Neutrophil (primary cell): ENCODE measurements at regions not wholly inside any gene's neighbourhood (a gene's known extent, or its start where the extent isn't known, plus 50 kb on each side); places are given as distances from the start of the nearest gene placed in this dataset.
"Not testable (repeated sequence)": the region's sequence is repeated elsewhere in the genome, so short reads cannot be mapped to it uniquely, and the experiment has no call there.

Source experiments
- H3K27ac ChIP-seq: fragments of 200-600 bp; sonication (generic); 2 replicates; pipeline ENCODE4 v1.5.1; 2016; ENCODE audit warnings: mild to moderate bottlenecking, moderate library complexity
- H3K27me3 ChIP-seq: fragments of 200-600 bp; sonication (generic); 2 replicates; pipeline ENCODE4 v1.6.0; 2016; ENCODE audit warnings: mild to moderate bottlenecking
- H3K36me3 ChIP-seq: fragments of 200-600 bp; sonication (generic); 2 replicates; pipeline ENCODE4 v1.5.1; 2017
- H3K4me1 ChIP-seq, 2 experiments: fragments of 200-600 bp in 1 of 2; sonication (generic) in 1 of 2; 1 replicate in 1 of 2; 2 replicates in 1 of 2; pipeline versions ENCODE4 v1.5.1 to v1.6.1; 2013 to 2016; ENCODE audit warnings: low read depth in 1 of 2, low read length in 1 of 2, mild to moderate bottlenecking in 1 of 2, moderate library complexity in 1 of 2; ENCODE audit not compliant: control insufficient read depth in 1 of 2, insufficient read depth in 1 of 2
- H3K4me3 ChIP-seq, 2 experiments: fragments of 200-600 bp in 1 of 2; sonication (generic) in 1 of 2; 1 replicate in 1 of 2; 2 replicates in 1 of 2; pipeline ENCODE4 v1.5.1; 2013 to 2016; ENCODE audit warnings: low read depth in 1 of 2, low read length in 1 of 2, mild to moderate bottlenecking in 1 of 2, moderate library complexity in 1 of 2
- H3K9me3 ChIP-seq: fragments of 200-600 bp; sonication (generic); 2 replicates; pipeline ENCODE4 v1.5.1; 2016
- TF ChIP-seq, protein P1 (sequence below): fragments of 200-600 bp; sonication (generic); IDR thresholded peaks from 2 replicates; pipeline ENCODE4 v1.5.1; 2016; ENCODE audit warnings: antibody characterized with exemption

DNA sequence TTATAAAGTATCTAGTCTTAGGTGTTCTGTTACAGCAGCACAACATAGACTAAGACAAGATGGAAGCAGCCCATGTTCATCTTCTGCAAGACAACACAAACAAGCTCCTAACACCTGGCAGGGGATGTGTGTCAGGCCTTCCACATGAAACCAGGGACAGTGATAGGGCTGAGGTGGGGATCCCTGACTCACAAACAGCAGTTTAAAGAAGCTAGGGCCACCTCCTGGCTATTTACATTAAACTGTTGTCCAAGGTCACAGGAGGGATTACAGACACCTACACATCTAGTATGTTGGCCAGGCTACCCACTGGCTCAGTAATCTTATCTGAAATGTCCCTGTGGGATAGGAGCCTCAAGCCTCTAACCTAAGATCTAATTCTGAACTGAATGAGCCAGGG is 211.3 kb downstream of the MINAR1 start:
- H3K27me3 ChIP-seq, result peaks cover 8% of the 10 kb centered on the region
- no peaks in the 10 kb centered on the region for H3K9me3 ChIP-seq
- H3K4me1 ChIP-seq, result no peaks in the 10 kb centered on the region
- TF ChIP-seq, protein P1, sequence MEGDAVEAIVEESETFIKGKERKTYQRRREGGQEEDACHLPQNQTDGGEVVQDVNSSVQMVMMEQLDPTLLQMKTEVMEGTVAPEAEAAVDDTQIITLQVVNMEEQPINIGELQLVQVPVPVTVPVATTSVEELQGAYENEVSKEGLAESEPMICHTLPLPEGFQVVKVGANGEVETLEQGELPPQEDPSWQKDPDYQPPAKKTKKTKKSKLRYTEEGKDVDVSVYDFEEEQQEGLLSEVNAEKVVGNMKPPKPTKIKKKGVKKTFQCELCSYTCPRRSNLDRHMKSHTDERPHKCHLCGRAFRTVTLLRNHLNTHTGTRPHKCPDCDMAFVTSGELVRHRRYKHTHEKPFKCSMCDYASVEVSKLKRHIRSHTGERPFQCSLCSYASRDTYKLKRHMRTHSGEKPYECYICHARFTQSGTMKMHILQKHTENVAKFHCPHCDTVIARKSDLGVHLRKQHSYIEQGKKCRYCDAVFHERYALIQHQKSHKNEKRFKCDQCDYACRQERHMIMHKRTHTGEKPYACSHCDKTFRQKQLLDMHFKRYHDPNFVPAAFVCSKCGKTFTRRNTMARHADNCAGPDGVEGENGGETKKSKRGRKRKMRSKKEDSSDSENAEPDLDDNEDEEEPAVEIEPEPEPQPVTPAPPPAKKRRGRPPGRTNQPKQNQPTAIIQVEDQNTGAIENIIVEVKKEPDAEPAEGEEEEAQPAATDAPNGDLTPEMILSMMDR, result no peak
- H3K36me3 ChIP-seq, result no peaks in the 10 kb centered on the region
- no peak overlapping the region for H3K4me3 ChIP-seq
- H3K27ac ChIP-seq, result no peak overlapping the region

DNA sequence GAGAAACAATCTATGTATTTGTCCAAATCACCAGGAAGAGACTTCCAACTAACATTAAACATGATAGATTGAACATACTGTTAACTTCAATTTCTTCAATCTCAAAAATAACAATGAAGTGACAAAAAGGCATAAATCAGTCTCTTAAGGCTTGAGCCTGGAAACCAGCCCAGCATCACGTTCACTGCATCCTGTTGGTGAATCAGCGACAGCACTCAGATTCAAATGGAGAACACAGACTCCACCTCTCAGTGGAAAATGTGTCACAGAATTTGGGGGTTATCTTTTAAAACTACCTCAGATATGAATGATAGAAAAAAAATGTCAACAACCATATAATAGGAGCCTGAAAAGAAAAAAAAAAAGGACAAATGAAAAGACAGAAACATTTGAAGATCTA is 212.0 kb downstream of the MINAR1 start:
- Histone ChIP-seq H3K36me3 (no peaks in the 10 kb centered on the region), H3K4me1 (no peaks in the 10 kb centered on the region), H3K4me3 (no peak overlapping the region), H3K27me3 (peaks cover 8% of the 10 kb centered on the region), H3K27ac (no peak overlapping the region), H3K9me3 (no peaks in the 10 kb centered on the region)
- TF ChIP-seq, protein P1, result no peak

DNA sequence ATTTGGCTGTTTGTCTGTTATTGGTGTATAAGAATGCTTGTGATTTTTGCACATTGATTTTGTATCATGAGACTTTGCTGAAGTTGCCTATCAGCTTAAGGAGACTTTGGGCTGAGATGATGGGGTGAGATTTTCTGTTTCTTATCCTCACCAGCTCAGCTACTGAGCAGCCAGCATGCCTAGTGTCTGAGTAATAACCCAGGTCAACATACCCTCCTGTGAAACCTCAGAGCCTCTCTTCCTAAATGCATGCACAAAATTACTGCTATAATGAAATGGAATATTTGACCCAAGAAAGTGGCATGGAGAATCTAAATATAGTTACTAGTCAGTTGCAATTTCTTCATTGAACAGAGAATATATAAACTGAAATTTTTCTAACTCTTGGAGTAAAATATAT is 220.8 kb downstream of the MINAR1 start:
- not testable (repeated sequence) for H3K4me3 ChIP-seq, H3K36me3 ChIP-seq, H3K4me1 ChIP-seq, H3K27ac ChIP-seq, H3K9me3 ChIP-seq
- peaks cover 20% of the 10 kb centered on the region for H3K27me3 ChIP-seq

DNA sequence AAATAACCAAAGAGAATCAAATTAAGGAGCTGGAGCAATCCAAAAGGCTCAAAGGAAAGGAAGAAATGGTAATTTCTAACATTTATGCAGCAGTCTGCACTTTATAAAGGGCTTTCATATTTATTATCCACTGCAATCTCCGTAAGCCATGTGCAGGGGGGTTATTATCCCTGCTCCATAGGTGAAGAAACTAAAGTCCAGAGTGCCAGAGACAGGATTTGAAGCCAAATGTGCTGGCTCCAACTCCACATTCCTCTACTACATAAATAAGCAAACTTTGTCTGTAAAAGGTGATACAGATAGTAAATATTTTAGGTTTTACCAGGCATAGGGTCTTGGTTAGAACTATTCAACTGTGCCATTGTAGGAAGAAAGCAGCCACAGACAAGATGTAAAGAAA is 221.4 kb downstream of the MINAR1 start:
- no peak overlapping the region for H3K4me3 ChIP-seq
- H3K4me1 ChIP-seq, result no peaks in the 10 kb centered on the region
- TF ChIP-seq, protein P1, result no peak
- no peak overlapping the region for H3K27ac ChIP-seq
- no peaks in the 10 kb centered on the region for H3K9me3 ChIP-seq
- H3K36me3 ChIP-seq, result no peaks in the 10 kb centered on the region
- peaks cover 25% of the 10 kb centered on the region for H3K27me3 ChIP-seq

DNA sequence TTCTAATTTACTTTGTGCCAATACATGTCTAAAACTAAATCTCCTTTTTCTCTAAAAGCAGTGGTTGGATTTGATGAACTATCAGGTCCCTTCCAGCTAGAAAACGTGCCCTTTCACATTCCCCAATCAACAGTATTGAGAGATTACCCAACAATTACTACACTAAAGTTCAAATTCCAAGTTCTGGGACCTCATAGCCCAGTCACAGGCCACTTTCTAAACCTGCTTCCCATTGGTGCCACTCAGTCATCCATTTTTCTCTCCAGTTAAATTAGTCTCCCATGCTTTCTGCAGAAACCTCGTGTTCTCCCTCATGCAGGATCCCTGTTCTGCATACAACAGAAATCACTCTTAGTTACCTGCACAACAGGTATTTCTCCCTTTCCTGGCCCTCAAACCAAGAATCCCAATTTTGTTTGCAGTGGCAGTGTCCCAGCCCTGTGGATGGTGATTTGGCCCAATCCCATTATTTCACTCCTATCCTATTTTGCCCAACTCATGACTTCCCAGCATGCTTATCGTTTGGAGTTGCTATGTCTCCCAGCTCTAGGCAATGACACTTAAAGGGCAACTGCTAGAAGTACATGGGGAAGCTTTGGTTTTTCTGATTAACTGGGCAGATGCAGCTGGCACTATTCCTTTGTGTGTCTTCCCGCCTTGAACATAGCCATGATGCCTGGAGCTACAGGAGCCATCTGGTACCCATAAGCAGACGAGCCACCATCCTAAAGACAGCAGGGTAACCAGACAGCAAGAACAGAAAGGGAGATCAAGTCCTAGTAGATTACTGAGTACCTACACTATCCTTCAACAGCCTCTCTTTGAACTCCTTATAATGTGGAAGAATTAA is 224.2 kb downstream of the MINAR1 start:
- H3K4me1 ChIP-seq, result no peaks in the 10 kb centered on the region
- H3K9me3 ChIP-seq, result no peaks in the 10 kb centered on the region
- peaks cover 31% of the 10 kb centered on the region for H3K27me3 ChIP-seq
- H3K27ac ChIP-seq, result no peak overlapping the region
- H3K36me3 ChIP-seq, result no peaks in the 10 kb centered on the region
- TF ChIP-seq, protein P1, result no peak
- no peak overlapping the region for H3K4me3 ChIP-seq

DNA sequence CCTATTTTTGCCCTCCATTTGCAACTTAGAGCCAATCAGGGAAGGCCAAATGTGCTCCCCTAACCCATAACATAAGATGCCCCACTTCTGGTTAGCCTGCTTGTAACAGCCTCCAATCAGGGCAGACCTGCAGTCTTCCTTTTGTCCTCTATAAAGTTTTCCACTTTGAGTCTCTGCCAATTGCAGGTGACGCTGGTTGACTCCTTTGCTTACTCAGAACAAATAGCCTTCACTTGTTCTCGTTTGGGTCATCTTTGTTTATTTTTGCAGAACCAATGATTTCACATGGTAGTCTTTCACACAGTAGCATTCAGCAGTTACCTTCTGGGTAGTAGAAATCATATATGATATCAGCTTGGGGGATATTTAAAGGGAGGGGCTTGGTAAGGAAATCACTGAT is 225.6 kb downstream of the MINAR1 start:
- H3K27me3 ChIP-seq, result peaks cover 35% of the 10 kb centered on the region
- TF ChIP-seq, protein P1, result no peak
- H3K36me3 ChIP-seq, result no peaks in the 10 kb centered on the region
- no peak overlapping the region for H3K27ac ChIP-seq
- H3K9me3 ChIP-seq, result no peaks in the 10 kb centered on the region
- no peaks in the 10 kb centered on the region for H3K4me1 ChIP-seq
- no peak overlapping the region for H3K4me3 ChIP-seq
